Adipocyte (in vitro differentiated cells): ENCODE measurements at regions not wholly inside any gene's neighbourhood (a gene's known extent, or its start where the extent isn't known, plus 50 kb on each side); places are given as distances from the start of the nearest gene placed in this dataset.
A peak's percentile ranks its signal among the peaks of the same experiment; 100 is the strongest.
"Not testable (repeated sequence)": the region's sequence is repeated elsewhere in the genome, so short reads cannot be mapped to it uniquely, and the experiment has no call there.

Source experiments
- DNase-seq: peaks from one replicate; pipeline ENCODE4 v3.0.0-alpha.2; 2015; ENCODE audit warnings: low read depth
- H3K27me3 ChIP-seq: replicated peaks from 2 replicates; pipeline ENCODE4 v1.7.0; 2013; ENCODE audit warnings: mild to moderate bottlenecking, low read length, moderate library complexity; ENCODE audit not compliant: control insufficient read depth, insufficient read depth
- H3K36me3 ChIP-seq: 2 replicates; pipeline ENCODE4 v1.7.0; 2013; ENCODE audit warnings: low read length, mild to moderate bottlenecking, moderate library complexity; ENCODE audit not compliant: control insufficient read depth, insufficient read depth, severe bottlenecking
- H3K4me1 ChIP-seq: 2 replicates; pipeline ENCODE4 v1.7.0; 2013; ENCODE audit warnings: mild to moderate bottlenecking, low read length, moderate library complexity; ENCODE audit not compliant: control insufficient read depth, insufficient read depth
- H3K4me3 ChIP-seq: 2 replicates; pipeline ENCODE4 v1.7.0; 2013; ENCODE audit warnings: mild to moderate bottlenecking, low read length, moderate library complexity
- H3K9ac ChIP-seq: 2 replicates; pipeline ENCODE4 v1.7.0; 2013; ENCODE audit warnings: mild to moderate bottlenecking, low read length, moderate library complexity
- H3K9me3 ChIP-seq: 2 replicates; pipeline ENCODE4 v1.7.0; 2013; ENCODE audit warnings: mild to moderate bottlenecking, low read length, moderate library complexity; ENCODE audit not compliant: control insufficient read depth

DNA sequence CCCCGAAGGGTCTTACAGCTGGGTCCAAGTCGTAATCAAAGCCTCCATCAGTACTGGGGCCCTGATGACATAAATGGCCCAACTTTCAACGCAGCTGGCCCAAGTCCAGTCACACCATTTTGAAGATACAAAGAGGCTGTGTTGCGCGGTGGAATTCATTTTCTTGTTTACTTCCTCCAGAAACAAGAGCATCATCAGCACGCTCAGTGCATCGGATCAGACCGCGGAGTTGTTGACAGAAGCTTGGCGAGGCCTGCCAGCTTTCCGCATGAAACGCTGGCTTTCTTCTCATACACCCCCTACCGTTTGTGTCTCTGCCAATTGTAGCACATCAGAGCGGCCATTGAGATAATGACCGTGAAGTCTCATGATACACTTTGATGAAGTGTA is 101.7 kb upstream of the SPATA31D4 start:
- Histone ChIP-seq H3K4me1 (no peaks in the 10 kb centered on the region), H3K4me3 (no peak overlapping the region), H3K9ac (no peak overlapping the region), H3K36me3 (no peaks in the 10 kb centered on the region), H3K27me3 (peaks cover 3% of the 10 kb centered on the region), H3K9me3 (no peaks in the 10 kb centered on the region)
- no peak for DNase-seq

GRCh38 chr9:81827616-81828296 is 100.5 kb upstream of the SPATA31D4 start:
- H3K9ac ChIP-seq: no peak overlapping the region
- H3K36me3 ChIP-seq: no peaks in the 10 kb centered on the region
- no peaks in the 10 kb centered on the region for H3K9me3 ChIP-seq
- no peaks in the 10 kb centered on the region for H3K4me1 ChIP-seq
- no peak for DNase-seq
- H3K4me3 ChIP-seq: no peak overlapping the region
- peaks cover 3% of the 10 kb centered on the region for H3K27me3 ChIP-seq

DNA sequence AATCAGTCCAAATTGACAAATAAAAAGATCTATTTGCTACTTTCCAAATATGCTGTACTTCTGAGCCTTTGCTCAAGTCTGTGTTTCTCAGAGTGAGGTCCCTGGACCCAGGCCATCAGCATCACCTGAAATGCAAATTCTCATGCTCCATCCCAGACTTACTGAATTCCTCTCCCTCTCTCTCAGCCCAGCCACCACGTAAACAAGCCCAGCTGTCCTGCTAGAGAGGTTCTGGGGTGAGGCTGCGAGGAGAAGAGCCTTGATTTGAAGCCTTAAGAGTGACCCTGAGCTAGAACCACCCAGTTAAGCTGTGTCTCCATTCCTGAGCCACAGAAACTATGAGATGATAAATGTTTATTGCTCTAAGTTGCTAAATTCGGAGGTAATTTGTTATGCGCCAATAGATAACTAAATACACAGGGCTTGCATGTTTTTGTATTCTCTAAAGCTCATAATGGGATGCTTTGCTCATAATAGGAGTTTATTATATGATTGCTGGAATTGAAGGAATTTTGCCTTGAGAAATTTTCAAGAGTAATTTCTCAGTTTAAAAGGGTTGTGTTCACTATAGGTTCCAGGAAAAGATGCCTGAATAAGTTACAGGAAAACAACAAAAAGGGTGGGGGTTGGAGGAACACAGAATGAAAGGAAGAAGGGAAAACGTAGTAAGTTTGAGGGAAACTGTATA is 98.9 kb upstream of the SPATA31D4 start:
- Histone ChIP-seq H3K36me3 (no peaks in the 10 kb centered on the region), H3K4me3 (no peak overlapping the region), H3K27me3 (peaks cover 3% of the 10 kb centered on the region), H3K9me3 (no peaks in the 10 kb centered on the region), H3K4me1 (no peaks in the 10 kb centered on the region), H3K9ac (no peak overlapping the region)
- DNase-seq: peak; percentile 39

DNA sequence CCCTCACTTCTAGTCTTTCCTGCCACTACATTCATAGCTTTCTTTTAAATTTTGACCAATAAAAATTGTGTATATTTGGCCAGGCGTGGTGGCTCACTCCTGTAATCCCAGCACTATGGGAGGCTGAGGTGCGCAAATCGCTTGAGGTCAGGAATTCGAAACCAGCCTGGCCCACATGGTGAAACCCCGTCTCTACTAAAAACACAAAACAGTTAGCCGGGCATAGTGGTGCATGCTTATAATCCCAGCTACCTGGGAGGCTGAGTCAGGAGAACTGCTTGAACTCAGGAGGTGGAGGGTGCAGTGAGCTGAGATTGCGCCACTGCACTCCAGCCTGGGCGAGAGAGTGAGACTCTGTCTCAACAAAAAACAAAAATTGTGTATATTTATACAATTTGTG is 97.8 kb upstream of the SPATA31D4 start:
- not testable (repeated sequence) for H3K36me3 ChIP-seq, H3K27me3 ChIP-seq, H3K9me3 ChIP-seq, H3K9ac ChIP-seq, DNase-seq, H3K4me1 ChIP-seq, H3K4me3 ChIP-seq

GRCh38 chr9:81832571-81833285 is 95.5 kb upstream of the SPATA31D4 start:
- no peaks in the 10 kb centered on the region for H3K4me1 ChIP-seq
- no peak for DNase-seq
- H3K9ac ChIP-seq: no peak overlapping the region
- H3K9me3 ChIP-seq: no peaks in the 10 kb centered on the region
- no peak overlapping the region for H3K4me3 ChIP-seq
- H3K27me3 ChIP-seq: no peaks in the 10 kb centered on the region
- H3K36me3 ChIP-seq: no peaks in the 10 kb centered on the region

DNA sequence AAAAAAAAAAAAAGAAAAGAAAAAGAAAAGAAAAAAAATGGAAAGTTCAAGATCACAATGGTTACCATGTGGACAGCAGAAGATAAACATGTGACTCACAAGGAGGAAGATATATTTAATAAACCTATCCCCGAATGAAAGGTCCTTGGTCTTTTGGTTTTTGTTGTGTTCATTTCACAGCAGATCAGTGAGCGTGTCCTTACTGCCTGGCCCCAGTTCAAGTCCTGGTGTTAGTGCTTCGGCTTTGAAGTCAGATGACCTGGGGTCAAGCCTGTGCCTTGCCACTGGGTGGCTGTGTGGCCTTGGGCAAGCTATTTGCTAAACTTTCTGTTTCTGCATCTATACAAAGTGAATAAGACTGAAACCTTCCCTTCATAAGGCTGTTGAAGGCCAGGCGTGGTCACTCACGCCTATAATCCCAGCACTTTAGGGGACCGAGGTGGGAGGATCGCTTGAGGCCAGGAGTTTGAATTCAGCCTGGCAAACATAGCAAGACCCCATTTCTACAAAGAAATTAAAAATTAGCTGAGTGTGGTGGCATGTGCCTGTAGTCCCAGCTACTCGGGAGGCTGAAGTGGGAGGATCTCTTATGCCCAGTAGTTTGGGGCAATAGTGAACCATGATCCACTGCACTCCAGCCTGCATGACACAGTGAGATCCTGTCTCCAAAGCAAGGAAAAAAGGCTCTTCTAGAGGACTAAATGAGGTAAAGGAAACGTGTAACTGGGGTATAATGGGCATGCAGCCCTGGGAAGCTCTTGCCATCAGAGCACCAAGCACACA is 94.5 kb upstream of the SPATA31D4 start:
- H3K4me3 ChIP-seq: no peak overlapping the region

DNA sequence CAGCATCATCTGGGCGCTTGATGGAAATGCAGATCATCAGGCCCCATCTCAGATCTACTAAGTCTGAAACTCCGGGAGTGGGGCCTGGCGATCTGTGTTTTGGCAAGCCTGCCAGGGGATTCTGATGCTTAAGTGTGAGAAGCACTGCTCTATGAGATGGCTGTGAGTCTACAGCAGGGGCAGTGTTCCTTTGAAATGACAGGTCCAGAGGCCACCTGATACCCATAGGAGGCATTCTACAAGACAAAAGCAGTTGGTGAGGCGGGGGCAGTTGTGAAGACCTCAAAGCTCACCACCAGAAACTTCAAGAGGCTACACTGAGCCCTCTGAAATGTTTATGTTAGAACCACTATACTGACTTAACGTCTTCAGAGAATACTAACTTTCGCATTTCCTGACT is 86.9 kb upstream of the SPATA31D4 start:
- H3K9ac ChIP-seq: no peak overlapping the region
- H3K36me3 ChIP-seq: no peaks in the 10 kb centered on the region
- H3K27me3 ChIP-seq: no peaks in the 10 kb centered on the region
- no peaks in the 10 kb centered on the region for H3K4me1 ChIP-seq
- DNase-seq: no peak
- no peaks in the 10 kb centered on the region for H3K9me3 ChIP-seq
- H3K4me3 ChIP-seq: no peak overlapping the region

More for the DNA sequence above, 94.5 kb upstream of the SPATA31D4 start:
- Histone ChIP-seq H3K36me3 (no peaks in the 10 kb centered on the region), H3K4me1 (no peaks in the 10 kb centered on the region), H3K9me3 (no peaks in the 10 kb centered on the region), H3K27me3 (no peaks in the 10 kb centered on the region), H3K9ac (no peak overlapping the region)
- DNase-seq: no peak

- H3K4me3 ChIP-seq: no peak overlapping the region
- no peak overlapping the region for H3K9ac ChIP-seq
- H3K4me1 ChIP-seq: no peaks in the 10 kb centered on the region
- no peak for DNase-seq
- H3K27me3 ChIP-seq: no peaks in the 10 kb centered on the region
- H3K36me3 ChIP-seq: no peaks in the 10 kb centered on the region
- H3K9me3 ChIP-seq: no peaks in the 10 kb centered on the region
These were observed 84.1 kb upstream of the SPATA31D4 start for GRCh38 chr9:81844131-81844567.

DNA sequence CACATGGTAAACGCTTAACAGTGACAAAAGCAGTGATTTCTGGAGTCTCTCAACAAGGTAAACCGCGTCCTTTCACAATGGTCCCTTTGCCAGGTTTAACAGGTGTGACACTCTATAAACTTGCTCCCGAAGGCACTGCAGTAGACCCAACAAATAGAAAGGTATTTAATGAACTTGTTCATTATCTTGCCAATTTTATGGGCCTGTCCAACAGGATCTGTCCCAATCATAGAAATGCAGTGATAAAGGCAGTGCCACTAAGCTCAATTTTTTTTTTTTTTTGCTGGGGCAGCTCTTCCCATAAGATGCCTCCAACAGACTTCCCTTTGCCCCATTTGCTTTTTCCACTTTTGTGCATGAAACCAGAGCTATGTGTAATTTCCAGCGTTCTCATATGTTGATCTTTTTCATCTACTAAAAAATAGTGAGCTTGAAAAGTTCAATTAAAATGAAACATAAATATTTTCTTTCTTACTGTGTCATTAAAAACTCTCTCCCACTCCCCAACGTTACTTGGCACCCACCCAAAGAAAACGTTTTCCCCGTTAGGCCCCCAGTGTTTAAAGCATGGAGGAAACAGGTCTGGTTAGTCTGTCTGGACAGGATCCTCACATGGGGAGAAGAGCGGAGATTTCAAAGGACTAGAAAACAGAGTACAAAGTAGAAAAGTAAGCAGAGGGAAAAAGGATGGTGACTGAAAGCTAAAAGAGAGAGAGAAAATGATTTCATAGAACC is 80.9 kb upstream of the SPATA31D4 start:
- DNase-seq: no peak
- no peak overlapping the region for H3K9ac ChIP-seq

DNA sequence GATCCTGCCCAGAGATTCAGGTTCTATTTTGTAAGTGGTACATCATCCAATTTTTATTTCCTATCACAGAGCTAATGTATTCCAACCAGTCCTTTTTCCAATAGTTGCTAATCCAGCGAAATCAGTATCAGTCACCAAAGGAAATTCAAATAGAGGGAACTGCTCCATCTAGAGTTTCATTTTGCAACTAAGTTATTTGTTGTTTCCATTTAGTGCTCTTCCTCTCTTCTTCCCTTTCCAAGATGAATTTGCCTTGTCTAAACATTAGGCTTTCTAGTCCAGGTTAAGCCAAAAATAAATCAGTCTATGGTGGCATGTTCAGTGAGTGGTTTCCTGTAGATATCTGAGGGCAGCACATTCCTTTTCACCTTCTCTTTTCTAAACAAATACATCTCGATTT is 79.8 kb upstream of the SPATA31D4 start:
- H3K4me3 ChIP-seq: no peak overlapping the region
- no peaks in the 10 kb centered on the region for H3K36me3 ChIP-seq
- no peaks in the 10 kb centered on the region for H3K4me1 ChIP-seq
- H3K27me3 ChIP-seq: no peaks in the 10 kb centered on the region
- peak overlapping the region; percentile 25 for H3K9ac ChIP-seq
- peak; percentile 65 for DNase-seq
- no peaks in the 10 kb centered on the region for H3K9me3 ChIP-seq

More for the DNA sequence above, 80.9 kb upstream of the SPATA31D4 start:
- Histone ChIP-seq H3K4me3 (no peak overlapping the region), H3K9me3 (no peaks in the 10 kb centered on the region), H3K36me3 (no peaks in the 10 kb centered on the region), H3K4me1 (no peaks in the 10 kb centered on the region), H3K27me3 (no peaks in the 10 kb centered on the region)
